Ishikawa (cell line): ENCODE measurements at regions not wholly inside any gene's neighbourhood (a gene's known extent, or its start where the extent isn't known, plus 50 kb on each side); places are given as distances from the start of the nearest gene placed in this dataset.

Experiments used
- CEBPB ChIP-seq: IDR thresholded peaks from 2 replicates; pipeline ENCODE4 v1.6.1; 2012
- CREB1 ChIP-seq: IDR thresholded peaks from 2 replicates; pipeline ENCODE4 v1.6.1; 2012; ENCODE audit warnings: low read depth
- EGR1 ChIP-seq: IDR thresholded peaks from 2 replicates; pipeline ENCODE4 v1.6.1; 2012
- EP300 ChIP-seq: IDR thresholded peaks from 2 replicates; pipeline ENCODE4 v1.6.1; 2012; ENCODE audit warnings: borderline replicate concordance
- FOXM1 ChIP-seq: IDR thresholded peaks from 2 replicates; pipeline ENCODE4 v1.6.1; 2012; ENCODE audit warnings: low read depth, borderline replicate concordance
- MAX ChIP-seq: IDR thresholded peaks from 2 replicates; pipeline ENCODE4 v1.6.1; 2012
- NFIC ChIP-seq: IDR thresholded peaks from 2 replicates; pipeline ENCODE4 v1.6.1; 2012
- RAD21 ChIP-seq: IDR thresholded peaks from 2 replicates; pipeline ENCODE4 v1.6.1; 2012; ENCODE audit warnings: low read depth
- TAF1 ChIP-seq: IDR thresholded peaks from 2 replicates; pipeline ENCODE4 v1.6.1; 2012; ENCODE audit warnings: low read depth, mild to moderate bottlenecking
- TCF12 ChIP-seq: IDR thresholded peaks from 2 replicates; pipeline ENCODE4 v1.6.1; 2012; ENCODE audit warnings: low read depth
- TEAD4 ChIP-seq: IDR thresholded peaks from 2 replicates; pipeline ENCODE4 v1.6.1; 2012
- YY1 ChIP-seq: IDR thresholded peaks from 2 replicates; pipeline ENCODE4 v1.6.1; 2012; ENCODE audit warnings: low read depth
- ZBTB7A ChIP-seq: IDR thresholded peaks from 2 replicates; pipeline ENCODE4 v1.6.1; 2012; ENCODE audit warnings: low read depth
- TF ChIP-seq, protein P1 (sequence below): IDR thresholded peaks from 2 replicates; pipeline ENCODE4 v1.6.1; 2012
- TF ChIP-seq, protein P2 (sequence below): IDR thresholded peaks from 2 replicates; pipeline ENCODE4 v1.6.1; 2012; ENCODE audit warnings: low read depth, mild to moderate bottlenecking

GRCh38 chrX:16012250-16012649 is 111.1 kb upstream of the GRPR start:
- no peak for TF ChIP-seq CREB1
- TF ChIP-seq TEAD4, result no peak
- no peak for TF ChIP-seq NFIC
- no peak for TF ChIP-seq ZBTB7A
- TF ChIP-seq, protein P1, sequence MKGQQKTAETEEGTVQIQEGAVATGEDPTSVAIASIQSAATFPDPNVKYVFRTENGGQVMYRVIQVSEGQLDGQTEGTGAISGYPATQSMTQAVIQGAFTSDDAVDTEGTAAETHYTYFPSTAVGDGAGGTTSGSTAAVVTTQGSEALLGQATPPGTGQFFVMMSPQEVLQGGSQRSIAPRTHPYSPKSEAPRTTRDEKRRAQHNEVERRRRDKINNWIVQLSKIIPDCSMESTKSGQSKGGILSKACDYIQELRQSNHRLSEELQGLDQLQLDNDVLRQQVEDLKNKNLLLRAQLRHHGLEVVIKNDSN, result no peak
- TF ChIP-seq EP300, result no peak
- TF ChIP-seq FOXM1, result no peak
- TF ChIP-seq EGR1, result no peak

- TF ChIP-seq CEBPB, result no peak
- TF ChIP-seq FOXM1, result no peak
- TF ChIP-seq, protein P1, result no peak
- TF ChIP-seq EP300, result no peak
- no peak for TF ChIP-seq NFIC
- no peak for TF ChIP-seq MAX
- no peak for TF ChIP-seq YY1
- TF ChIP-seq EGR1, result no peak
- TF ChIP-seq TCF12, result no peak
- no peak for TF ChIP-seq ZBTB7A
Measured at GRCh38 chrX:16005917-16006316, 117.4 kb upstream of the GRPR start.

GRCh38 chrX:16002185-16002584 is 121.2 kb upstream of the GRPR start:
- TF ChIP-seq ZBTB7A (no peak), NFIC (no peak), CEBPB (no peak), FOXM1 (no peak), CREB1 (no peak), TEAD4 (no peak), EGR1 (no peak), TAF1 (no peak), TCF12 (no peak), EP300 (no peak), RAD21 (no peak), MAX (no peak)
- TF ChIP-seq, protein P2, sequence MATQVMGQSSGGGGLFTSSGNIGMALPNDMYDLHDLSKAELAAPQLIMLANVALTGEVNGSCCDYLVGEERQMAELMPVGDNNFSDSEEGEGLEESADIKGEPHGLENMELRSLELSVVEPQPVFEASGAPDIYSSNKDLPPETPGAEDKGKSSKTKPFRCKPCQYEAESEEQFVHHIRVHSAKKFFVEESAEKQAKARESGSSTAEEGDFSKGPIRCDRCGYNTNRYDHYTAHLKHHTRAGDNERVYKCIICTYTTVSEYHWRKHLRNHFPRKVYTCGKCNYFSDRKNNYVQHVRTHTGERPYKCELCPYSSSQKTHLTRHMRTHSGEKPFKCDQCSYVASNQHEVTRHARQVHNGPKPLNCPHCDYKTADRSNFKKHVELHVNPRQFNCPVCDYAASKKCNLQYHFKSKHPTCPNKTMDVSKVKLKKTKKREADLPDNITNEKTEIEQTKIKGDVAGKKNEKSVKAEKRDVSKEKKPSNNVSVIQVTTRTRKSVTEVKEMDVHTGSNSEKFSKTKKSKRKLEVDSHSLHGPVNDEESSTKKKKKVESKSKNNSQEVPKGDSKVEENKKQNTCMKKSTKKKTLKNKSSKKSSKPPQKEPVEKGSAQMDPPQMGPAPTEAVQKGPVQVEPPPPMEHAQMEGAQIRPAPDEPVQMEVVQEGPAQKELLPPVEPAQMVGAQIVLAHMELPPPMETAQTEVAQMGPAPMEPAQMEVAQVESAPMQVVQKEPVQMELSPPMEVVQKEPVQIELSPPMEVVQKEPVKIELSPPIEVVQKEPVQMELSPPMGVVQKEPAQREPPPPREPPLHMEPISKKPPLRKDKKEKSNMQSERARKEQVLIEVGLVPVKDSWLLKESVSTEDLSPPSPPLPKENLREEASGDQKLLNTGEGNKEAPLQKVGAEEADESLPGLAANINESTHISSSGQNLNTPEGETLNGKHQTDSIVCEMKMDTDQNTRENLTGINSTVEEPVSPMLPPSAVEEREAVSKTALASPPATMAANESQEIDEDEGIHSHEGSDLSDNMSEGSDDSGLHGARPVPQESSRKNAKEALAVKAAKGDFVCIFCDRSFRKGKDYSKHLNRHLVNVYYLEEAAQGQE, result no peak

DNA sequence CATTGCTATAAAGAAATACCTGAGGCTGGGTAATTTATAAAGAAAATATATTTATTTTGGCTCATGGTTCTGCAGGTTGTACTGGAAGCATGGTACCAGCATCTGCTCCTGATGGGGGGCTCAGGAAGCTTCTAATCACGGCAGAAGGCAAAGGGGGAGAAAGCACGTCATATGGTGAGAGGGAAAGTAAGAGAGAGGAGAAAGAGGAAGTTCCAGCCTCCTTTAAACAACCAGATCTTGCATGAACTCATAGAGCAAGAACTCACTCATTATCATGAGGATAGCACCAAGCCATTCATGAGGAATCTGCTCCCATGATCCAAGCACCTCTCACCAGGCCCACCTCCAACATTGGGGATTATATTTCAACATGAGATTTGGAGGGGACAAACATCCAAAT is 125.0 kb upstream of the GRPR start:
- TF ChIP-seq MAX, result no peak
- no peak for TF ChIP-seq RAD21
- no peak for TF ChIP-seq ZBTB7A
- TF ChIP-seq, protein P1, result no peak
- no peak for TF ChIP-seq TCF12
- TF ChIP-seq YY1, result no peak
- no peak for TF ChIP-seq CREB1
- TF ChIP-seq FOXM1, result no peak
- no peak for TF ChIP-seq TEAD4
- TF ChIP-seq NFIC, result no peak
- TF ChIP-seq CEBPB, result no peak
- TF ChIP-seq EGR1, result no peak
- TF ChIP-seq, protein P2, result no peak

- TF ChIP-seq FOXM1 (no peak), MAX (no peak), NFIC (no peak), CREB1 (no peak), TEAD4 (no peak), RAD21 (no peak), YY1 (no peak), ZBTB7A (no peak), CEBPB (no peak), TAF1 (no peak), EP300 (no peak), TCF12 (no peak), EGR1 (no peak)
- TF ChIP-seq, protein P2, result no peak
- TF ChIP-seq, protein P1, result no peak
Measured at GRCh38 chrX:15989716-15990115, 133.6 kb upstream of the GRPR start.
